WERI-Rb-1 (cell line): ENCODE measurements at regions not wholly inside any gene's neighbourhood (a gene's known extent, or its start where the extent isn't known, plus 50 kb on each side); places are given as distances from the start of the nearest gene placed in this dataset.
"Not testable (repeated sequence)": the region's sequence is repeated elsewhere in the genome, so short reads cannot be mapped to it uniquely, and the experiment has no call there.

Experiments used
- DNase-seq: peaks from one replicate; pipeline ENCODE4 v3.0.0-alpha.2; 2020
- H3K27ac ChIP-seq: fragments of 250-450 bp; sonication (Bioruptor Pico); 2 replicates; pipeline ENCODE4 v1.5.1; 2020; ENCODE audit warnings: mild to moderate bottlenecking, moderate library complexity
- H3K27me3 ChIP-seq: fragments of 250-450 bp; sonication (Bioruptor Pico); 2 replicates; pipeline ENCODE4 v1.5.1; 2021; ENCODE audit warnings: mild to moderate bottlenecking, low read depth, moderate library complexity; ENCODE audit not compliant: insufficient read depth, severe bottlenecking
- H3K36me3 ChIP-seq: fragments of 250-450 bp; sonication (Bioruptor Pico); 2 replicates; pipeline ENCODE4 v1.5.1; 2020; ENCODE audit warnings: mild to moderate bottlenecking, moderate library complexity
- H3K4me3 ChIP-seq: 2 replicates; pipeline ENCODE4 v1.5.1; 2011; ENCODE audit warnings: low read depth, mild to moderate bottlenecking, control low read depth, low read length
- H3K9me3 ChIP-seq: fragments of 250-450 bp; sonication (Bioruptor Pico); 2 replicates; pipeline ENCODE4 v1.5.1; 2021; ENCODE audit warnings: mild to moderate bottlenecking, moderate library complexity; ENCODE audit not compliant: severe bottlenecking
- CTCF ChIP-seq: IDR thresholded peaks from 2 replicates; pipeline ENCODE4 v1.5.1; 2011; ENCODE audit warnings: low read depth, mild to moderate bottlenecking, control low read depth, inconsistent platforms, low read length

GRCh38 chr4:28451346-28451745 is 1590.7 kb downstream of the STIM2 start:
- Histone ChIP-seq H3K4me3 (no peak overlapping the region), H3K27ac (peak overlapping the region; percentile 44), H3K9me3 (no peaks in the 10 kb centered on the region), H3K27me3 (no peaks in the 10 kb centered on the region), H3K36me3 (no peaks in the 10 kb centered on the region)
- peak; percentile 22 for DNase-seq
- no peak for TF ChIP-seq CTCF

GRCh38 chr4:28462766-28463700 is 1602.4 kb downstream of the STIM2 start:
- no peaks in the 10 kb centered on the region for H3K36me3 ChIP-seq
- no peaks in the 10 kb centered on the region for H3K9me3 ChIP-seq
- TF ChIP-seq CTCF = peak; percentile 18; the same call in 1 of the 2 replicates
- H3K27ac ChIP-seq = no peak overlapping the region
- H3K27me3 ChIP-seq = no peaks in the 10 kb centered on the region
- no peak overlapping the region for H3K4me3 ChIP-seq
- no peak for DNase-seq

GRCh38 chr4:28464823-28465222 is 1604.2 kb downstream of the STIM2 start:
- TF ChIP-seq CTCF = no peak
- H3K27me3 ChIP-seq = no peaks in the 10 kb centered on the region
- no peaks in the 10 kb centered on the region for H3K36me3 ChIP-seq
- no peak for DNase-seq
- H3K27ac ChIP-seq = no peak overlapping the region
- H3K9me3 ChIP-seq = no peaks in the 10 kb centered on the region
- no peak overlapping the region for H3K4me3 ChIP-seq

- H3K4me3 ChIP-seq, DNase-seq, H3K9me3 ChIP-seq, H3K27ac ChIP-seq, H3K36me3 ChIP-seq, H3K27me3 ChIP-seq: not testable (repeated sequence)
These were observed 1606.2 kb downstream of the STIM2 start for GRCh38 chr4:28466886-28467285.

GRCh38 chr4:28469387-28469786 is 1608.7 kb downstream of the STIM2 start:
- DNase-seq = no peak
- Histone ChIP-seq H3K4me3 (no peak overlapping the region), H3K27me3 (no peaks in the 10 kb centered on the region), H3K27ac (no peak overlapping the region), H3K36me3 (no peaks in the 10 kb centered on the region), H3K9me3 (no peaks in the 10 kb centered on the region)
- TF ChIP-seq CTCF = no peak

- H3K27ac ChIP-seq = no peak overlapping the region
- no peak overlapping the region for H3K4me3 ChIP-seq
- H3K9me3 ChIP-seq = no peaks in the 10 kb centered on the region
- H3K36me3 ChIP-seq = no peaks in the 10 kb centered on the region
- no peaks in the 10 kb centered on the region for H3K27me3 ChIP-seq
- no peak for TF ChIP-seq CTCF
- DNase-seq = no peak
These were observed 1609.2 kb downstream of the STIM2 start for GRCh38 chr4:28469886-28470285.
